ENCODE measurements at regions not wholly inside any gene's neighbourhood (a gene's known extent, or its start where the extent isn't known, plus 50 kb on each side); places are given as distances from the start of the nearest gene placed in this dataset.
"Not testable (repeated sequence)": the region's sequence is repeated elsewhere in the genome, so short reads cannot be mapped to it uniquely, and the experiment has no call there.

- FAIRE-seq = no peak
- DNase-seq (ENCODE audit: low spot score) = no peak
Measured at GRCh38 chr4:75189711-75190335, 256.9 kb downstream of the PARM1 start.

GRCh38 chr4:75180790-75181776, 248.2 kb downstream of the PARM1 start:
- peak; percentile 21 for DNase-seq (ENCODE audit: low spot score)
- no peak for FAIRE-seq

GRCh38 chr4:75180217-75180616, 247.3 kb downstream of the PARM1 start:
- DNase-seq (ENCODE audit: low spot score) (no peak), FAIRE-seq (no peak)

- DNase-seq (ENCODE audit: low spot score) (no peak), FAIRE-seq (no peak)
Measured at GRCh38 chr4:75179510-75179909, 246.6 kb downstream of the PARM1 start.

- FAIRE-seq = no peak
- DNase-seq (ENCODE audit: low spot score) = no peak
Measured at GRCh38 chr4:75172551-75172950, 239.6 kb downstream of the PARM1 start.

GRCh38 chr4:75169427-75169826, 236.5 kb downstream of the PARM1 start:
- no peak for DNase-seq (ENCODE audit: low spot score)
- no peak for FAIRE-seq

- DNase-seq (ENCODE audit: low spot score) (no peak), FAIRE-seq (no peak)
Measured at GRCh38 chr4:75169020-75169419, 236.1 kb downstream of the PARM1 start.

- no peak for DNase-seq (ENCODE audit: low spot score)
- no peak for FAIRE-seq
Measured at GRCh38 chr4:75168548-75168947, 235.6 kb downstream of the PARM1 start.

- not testable (repeated sequence) for FAIRE-seq; DNase-seq (ENCODE audit: low spot score)
Measured at GRCh38 chr4:75165100-75165499, 232.2 kb downstream of the PARM1 start.

- FAIRE-seq (no peak), DNase-seq (ENCODE audit: low spot score) (no peak)
Measured at GRCh38 chr4:75158451-75158850, 225.5 kb downstream of the PARM1 start.

GRCh38 chr4:75154994-75155393, 222.1 kb downstream of the PARM1 start:
- FAIRE-seq = no peak

GRCh38 chr4:75146223-75146622, 213.3 kb downstream of the PARM1 start:
- FAIRE-seq (no peak), DNase-seq (ENCODE audit: low spot score) (no peak)

More at GRCh38 chr4:75154994-75155393, 222.1 kb downstream of the PARM1 start:
- DNase-seq (ENCODE audit: low spot score) = no peak

GRCh38 chr4:75144475-75144874, 211.6 kb downstream of the PARM1 start:
- FAIRE-seq = no peak

GRCh38 chr4:75142850-75143249, 209.9 kb downstream of the PARM1 start:
- DNase-seq (ENCODE audit: low spot score) = no peak

More at GRCh38 chr4:75144475-75144874, 211.6 kb downstream of the PARM1 start:
- no peak for DNase-seq (ENCODE audit: low spot score)

GRCh38 chr4:75142382-75142781, 209.5 kb downstream of the PARM1 start:
- FAIRE-seq (no peak), DNase-seq (ENCODE audit: low spot score) (no peak)

More at GRCh38 chr4:75142850-75143249, 209.9 kb downstream of the PARM1 start:
- FAIRE-seq = no peak

- DNase-seq (ENCODE audit: low spot score) (no peak), FAIRE-seq (no peak)
Measured at GRCh38 chr4:75141162-75141561, 208.2 kb downstream of the PARM1 start.

- FAIRE-seq (no peak), DNase-seq (ENCODE audit: low spot score) (no peak)
Measured at GRCh38 chr4:75137302-75137701, 204.4 kb downstream of the PARM1 start.

- no peak for DNase-seq (ENCODE audit: low spot score)
- FAIRE-seq = no peak
Measured at GRCh38 chr4:75135068-75135825, 202.3 kb downstream of the PARM1 start.

- not testable (repeated sequence) for DNase-seq (ENCODE audit: low spot score); FAIRE-seq
Measured at GRCh38 chr4:75126870-75127269, 194.0 kb downstream of the PARM1 start.

- FAIRE-seq (no peak), DNase-seq (ENCODE audit: low spot score) (no peak)
Measured at GRCh38 chr4:75126058-75126457, 193.1 kb downstream of the PARM1 start.

GRCh38 chr4:75122424-75123014, 189.6 kb downstream of the PARM1 start:
- FAIRE-seq (no peak), DNase-seq (ENCODE audit: low spot score) (no peak)

Measured in urothelium cell line (cell line).